IMR-90 (cell line): ENCODE measurements at regions not wholly inside any gene's neighbourhood (a gene's known extent, or its start where the extent isn't known, plus 50 kb on each side); places are given as distances from the start of the nearest gene placed in this dataset.
A peak's percentile ranks its signal among the peaks of the same experiment; 100 is the strongest.

ENCODE experiments used
- ATAC-seq: fragments of 200-7000 bp; cut with Tn5 transposase; 2 replicates; pipeline ENCODE4 v1.9.1; 2020; ENCODE audit warnings: low read depth, mild to moderate bottlenecking, moderate library complexity
- BruUV-seq: library from RNA; stranded (reverse); fragments of 400-500 nt; replicated peaks from 2 replicates; lab custom pipeline; 2021; lab: Mats Ljungman, UMichigan
- CTCF ChIA-PET: fragments of 300-600 bp; formaldehyde crosslinking; extraction: SDS; loops from one replicate; lab custom pipeline; 2021; ENCODE audit warnings: antibody characterized with exemption; lab: Yijun Ruan, JAX
- POLR2A ChIA-PET: fragments of 300-600 bp; sonication (Branson Sonifier 250); formaldehyde crosslinking; loops from one replicate; lab custom pipeline; 2022; ENCODE audit warnings: antibody characterized with exemption; ENCODE audit not compliant: unreplicated experiment; lab: Charles Lee
- DNase-seq: peaks from one replicate; pipeline ENCODE4 v3.0.0; 2013
- H2AFZ ChIP-seq: replicated peaks from 2 replicates; pipeline ENCODE3; 2013; ENCODE audit warnings: low read length, mild to moderate bottlenecking; ENCODE audit not compliant: poor library complexity
- H2AK5ac ChIP-seq: 2 replicates; pipeline ENCODE4 v1.6.1; 2013; ENCODE audit warnings: low read depth, low read length, inconsistent platforms
- H2AK9ac ChIP-seq: replicated peaks from 2 replicates; pipeline ENCODE3; 2013; ENCODE audit warnings: mild to moderate bottlenecking, low read depth, low read length, moderate library complexity; ENCODE audit not compliant: poor library complexity
- H2BK120ac ChIP-seq: 2 replicates; pipeline ENCODE4 v1.6.1; 2013; ENCODE audit warnings: low read depth, low read length, inconsistent platforms
- H2BK15ac ChIP-seq: 3 replicates; pipeline ENCODE4 v1.6.1; 2013; ENCODE audit warnings: low read depth, low read length, inconsistent platforms
- H2BK20ac ChIP-seq: 2 replicates; pipeline ENCODE4 v1.6.1; 2013; ENCODE audit warnings: low read depth, mild to moderate bottlenecking, inconsistent platforms, low read length, moderate library complexity
- H2BK5ac ChIP-seq: 2 replicates; pipeline ENCODE4 v1.6.1; 2013; ENCODE audit warnings: mild to moderate bottlenecking, low read depth, low read length, inconsistent platforms; ENCODE audit not compliant: poor library complexity, severe bottlenecking
- H3K14ac ChIP-seq: replicated peaks from 2 replicates; pipeline ENCODE4 v1.6.1; 2013; ENCODE audit warnings: low read depth, low read length, inconsistent platforms
- H3K18ac ChIP-seq: 2 replicates; pipeline ENCODE4 v1.6.1; 2013; ENCODE audit warnings: low read depth, low read length, control low read depth
- H3K23ac ChIP-seq: 2 replicates; pipeline ENCODE4 v1.6.1; 2013; ENCODE audit warnings: low read depth, low read length, inconsistent platforms
- H3K27ac ChIP-seq: 2 replicates; pipeline ENCODE4 v1.5.1; 2013; ENCODE audit warnings: mild to moderate bottlenecking, control low read depth, low read length; ENCODE audit not compliant: insufficient read depth
- H3K27me3 ChIP-seq: 2 replicates; pipeline ENCODE4 v1.6.1; 2013; ENCODE audit warnings: low read length; ENCODE audit not compliant: control insufficient read depth, insufficient read depth
- H3K36me3 ChIP-seq: 2 replicates; pipeline ENCODE4 v1.6.1; 2013; ENCODE audit warnings: low read length, mixed read lengths; ENCODE audit not compliant: control insufficient read depth, insufficient read depth
- H3K4ac ChIP-seq: 2 replicates; pipeline ENCODE4 v1.6.1; 2013; ENCODE audit warnings: low read depth, low read length, inconsistent platforms
- H3K4me1 ChIP-seq: 2 replicates; pipeline ENCODE4 v1.6.1; 2013; ENCODE audit warnings: low read length, mixed read lengths; ENCODE audit not compliant: control insufficient read depth, insufficient read depth
- H3K4me2 ChIP-seq: 2 replicates; pipeline ENCODE4 v1.6.1; 2013; ENCODE audit warnings: low read depth, mild to moderate bottlenecking, control low read depth, low read length, moderate library complexity
- H3K4me3 ChIP-seq: 2 replicates; pipeline ENCODE4 v1.5.1; 2013; ENCODE audit warnings: low read depth, mild to moderate bottlenecking, control low read depth, low read length, moderate library complexity; ENCODE audit not compliant: insufficient read depth
- H3K56ac ChIP-seq: 2 replicates; pipeline ENCODE4 v1.6.1; 2013; ENCODE audit warnings: low read length, inconsistent platforms; ENCODE audit not compliant: insufficient read depth; ENCODE audit errors: extremely low read depth
- H3K79me1 ChIP-seq, 2 experiments: 2 replicates each; pipeline ENCODE4 v1.6.1; 2013; ENCODE audit warnings: low read length in 2 of 2, inconsistent platforms in 1 of 2, low read depth in 1 of 2
- H3K9ac ChIP-seq: 2 replicates; pipeline ENCODE4 v1.6.1; 2013; ENCODE audit warnings: low read depth, low read length, control low read depth
- H3K9me1 ChIP-seq: 2 replicates; pipeline ENCODE4 v1.6.1; 2013; ENCODE audit warnings: low read length, inconsistent platforms; ENCODE audit not compliant: insufficient read depth
- H3K9me3 ChIP-seq: 2 replicates; pipeline ENCODE4 v1.6.1; 2013; ENCODE audit warnings: low read length; ENCODE audit not compliant: control insufficient read depth, insufficient read depth
- H4K20me1 ChIP-seq: 2 replicates; pipeline ENCODE4 v1.6.1; 2013; ENCODE audit warnings: low read length, inconsistent platforms; ENCODE audit not compliant: insufficient read depth
- H4K5ac ChIP-seq: 2 replicates; pipeline ENCODE4 v1.6.1; 2013; ENCODE audit warnings: mild to moderate bottlenecking, low read depth, low read length, control low read depth
- H4K8ac ChIP-seq, 2 experiments: 2 replicates each; pipeline ENCODE4 v1.6.1; 2013; ENCODE audit warnings: low read depth in 2 of 2, low read length in 2 of 2, control low read depth in 1 of 2, inconsistent platforms in 1 of 2
- H4K91ac ChIP-seq: 2 replicates; pipeline ENCODE4 v1.6.1; 2013; ENCODE audit warnings: low read depth, low read length, inconsistent platforms; ENCODE audit not compliant: insufficient read depth
- BHLHE40 ChIP-seq: fragments of 150-350 bp; IDR thresholded peaks from 2 replicates; pipeline ENCODE4 v1.6.1; 2016; ENCODE audit warnings: mild to moderate bottlenecking, low read depth, low read length
- CEBPB ChIP-seq: IDR thresholded peaks from 2 replicates; pipeline ENCODE4 v1.6.1; 2012; ENCODE audit warnings: low read depth, low read length, improper control_type of control experiment
- CHD1 ChIP-seq: IDR thresholded peaks from 2 replicates; pipeline ENCODE4 v1.6.1; 2012; ENCODE audit warnings: low read depth, low read length, improper control_type of control experiment
- CTCF ChIP-seq: conservative IDR thresholded peaks from 2 replicates; pipeline ENCODE4 v1.5.1; 2012; ENCODE audit warnings: mild to moderate bottlenecking, low read depth, low read length, improper control_type of control experiment
- FOS ChIP-seq: fragments of 150-350 bp; IDR thresholded peaks from 2 replicates; pipeline ENCODE4 v1.6.1; 2016; ENCODE audit warnings: low read depth, low read length
- MAFK ChIP-seq: IDR thresholded peaks from 2 replicates; pipeline ENCODE4 v1.6.1; 2012; ENCODE audit warnings: low read depth, low read length, improper control_type of control experiment
- MAZ ChIP-seq: IDR thresholded peaks from 2 replicates; pipeline ENCODE4 v1.6.1; 2012; ENCODE audit warnings: low read depth, mild to moderate bottlenecking, low read length, improper control_type of control experiment, moderate library complexity, borderline replicate concordance
- MXI1 ChIP-seq: IDR thresholded peaks from 2 replicates; pipeline ENCODE4 v1.6.1; 2012; ENCODE audit warnings: low read depth, mild to moderate bottlenecking, low read length, moderate library complexity, borderline replicate concordance
- NFE2L2 ChIP-seq: fragments of 150-350 bp; IDR thresholded peaks from 2 replicates; pipeline ENCODE4 v1.6.1; 2016; ENCODE audit warnings: low read depth, mild to moderate bottlenecking, low read length
- POLR2A ChIP-seq: IDR thresholded peaks from 2 replicates; pipeline ENCODE4 v1.6.1; 2012; ENCODE audit warnings: mild to moderate bottlenecking, low read depth, low read length
- RAD21 ChIP-seq: IDR thresholded peaks from 2 replicates; pipeline ENCODE4 v1.6.1; 2012; ENCODE audit warnings: low read length, improper control_type of control experiment
- RCOR1 ChIP-seq: IDR thresholded peaks from 2 replicates; pipeline ENCODE4 v1.6.1; 2012; ENCODE audit warnings: mild to moderate bottlenecking, low read length, improper control_type of control experiment; ENCODE audit not compliant: insufficient replicate concordance
- RFX5 ChIP-seq: IDR thresholded peaks from 2 replicates; pipeline ENCODE4 v1.8.0; 2012; ENCODE audit warnings: low read depth, mild to moderate bottlenecking, low read length, moderate library complexity
- SMC3 ChIP-seq: fragments of 150-350 bp; IDR thresholded peaks from 2 replicates; pipeline ENCODE4 v1.6.1; 2016; ENCODE audit warnings: low read depth, mild to moderate bottlenecking, antibody characterized with exemption, low read length, moderate library complexity
- USF2 ChIP-seq: fragments of 150-350 bp; IDR thresholded peaks from 2 replicates; pipeline ENCODE4 v1.6.1; 2017; ENCODE audit warnings: mild to moderate bottlenecking, antibody characterized with exemption, low read length, low read depth
- WGBS, 2 experiments: methylation state at CpG; one replicate each; pipeline versions ENCODE4 v1.1.5 to v1.1.7; 2013; ENCODE audit warnings: missing lambda C conversion rate in 2 of 2; ENCODE audit not compliant: insufficient read length in 1 of 2; ENCODE audit errors: extremely low coverage in 2 of 2; 5-methylcytosine and 5-hydroxymethylcytosine counted together
- dilution Hi-C: fragments of 300-500 bp; cut with HindIII; formaldehyde crosslinking; loops from one replicate; pipeline ENCODE4 v1.14.3; 2018; ENCODE audit warnings: low sequenced_read_pairs; ENCODE audit not compliant: unreplicated experiment
- in situ Hi-C: fragments of 300-500 bp; cut with MboI; formaldehyde crosslinking; loops from 3 replicates; pipeline ENCODE4 v1.14.3; 2019; ENCODE audit warnings: low sequenced_read_pairs, inconsistent platforms, mixed read lengths
- intact Hi-C: fragments of 100-400 bp; cut with micrococcal nuclease; formaldehyde crosslinking; loops from 2 replicates; pipeline ENCODE4 v1.10.0; 2022
- TF ChIP-seq, protein P1 (sequence below): fragments of 150-350 bp; IDR thresholded peaks from 2 replicates; pipeline ENCODE4 v1.6.1; 2016; ENCODE audit warnings: low read depth, mild to moderate bottlenecking, low read length, moderate library complexity, borderline replicate concordance

DNA sequence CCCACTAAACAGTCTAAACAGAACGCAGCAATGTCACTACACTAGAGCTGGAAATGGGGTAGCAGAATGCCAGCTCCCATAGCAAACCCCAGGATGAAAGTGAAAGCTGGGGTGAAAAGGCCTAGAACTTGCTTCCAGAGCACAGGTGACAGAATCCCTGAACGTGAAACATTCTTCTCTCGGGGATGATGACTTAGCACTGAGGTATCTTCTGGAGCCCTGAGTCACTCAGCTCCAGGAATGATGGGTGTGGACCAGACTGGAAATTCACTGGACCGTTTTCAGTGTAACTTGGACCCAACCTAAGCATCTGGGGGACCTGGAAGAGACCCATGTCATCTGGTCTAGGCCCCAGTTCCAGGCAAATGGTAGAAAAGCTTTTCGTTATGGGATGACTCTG lies 108.9 kb downstream of the CDC7 start:
- Histone ChIP-seq H3K4me3 (no peak overlapping the region), H4K8ac (peak overlapping the region; percentile 49 to 84), H3K56ac (peak overlapping the region; percentile 10; the same call in 1 of the 2 replicates), H2AK9ac (peak overlapping the region; percentile 96), H3K9me3 (no peaks in the 10 kb centered on the region), H2BK5ac (peak overlapping the region; percentile 86), H4K5ac (peak overlapping the region; percentile 13; the same call in 1 of the 2 replicates), H3K14ac (peak overlapping the region; percentile 94), H4K91ac (peak overlapping the region; percentile 95), H3K79me1 (no peaks in the 10 kb centered on the region), H3K36me3 (no peaks in the 10 kb centered on the region), H2BK20ac (peak overlapping the region; percentile 99), H2AK5ac (peak overlapping the region; percentile 96), H3K4me1 (peaks cover 6% of the 10 kb centered on the region), H3K4ac (peak overlapping the region; percentile 93), H4K20me1 (no peaks in the 10 kb centered on the region), H3K27me3 (no peaks in the 10 kb centered on the region), H3K9ac (no peak overlapping the region), H3K9me1 (peaks cover 18% of the 10 kb centered on the region; the same call in 1 of the 2 replicates), H2BK120ac (peak overlapping the region; percentile 97), H3K23ac (peak overlapping the region; percentile 48; the same call in 1 of the 2 replicates), H3K4me2 (no peak overlapping the region; the same call in 1 of the 2 replicates), H2AFZ (peak overlapping the region; percentile 74), H3K18ac (peak overlapping the region; percentile 26; the same call in 1 of the 2 replicates), H3K27ac (no peak overlapping the region; the same call in 1 of the 2 replicates), H2BK15ac (peak overlapping the region; percentile 94; the same call in 2 of the 3 replicates)
- dilution Hi-C loops (no loop called here), intact Hi-C loops (loop anchor here (1.0 kb wide), 1 partner anchor 41 kb away; no protein-coding TSS in a partner anchor), in situ Hi-C loops (no loop called here)
- ATAC-seq (peak; percentile 36), DNase-seq (peak; percentile 77)
- TF ChIP-seq SMC3 (no peak), MXI1 (no peak), RAD21 (no peak), RFX5 (no peak), MAZ (no peak), MAFK (no peak), RCOR1 (no peak), CTCF (no peak), CEBPB (no peak), BHLHE40 (no peak), USF2 (no peak), NFE2L2 (no peak), POLR2A (no peak), FOS (no peak), CHD1 (no peak)
- TF ChIP-seq, protein P1, sequence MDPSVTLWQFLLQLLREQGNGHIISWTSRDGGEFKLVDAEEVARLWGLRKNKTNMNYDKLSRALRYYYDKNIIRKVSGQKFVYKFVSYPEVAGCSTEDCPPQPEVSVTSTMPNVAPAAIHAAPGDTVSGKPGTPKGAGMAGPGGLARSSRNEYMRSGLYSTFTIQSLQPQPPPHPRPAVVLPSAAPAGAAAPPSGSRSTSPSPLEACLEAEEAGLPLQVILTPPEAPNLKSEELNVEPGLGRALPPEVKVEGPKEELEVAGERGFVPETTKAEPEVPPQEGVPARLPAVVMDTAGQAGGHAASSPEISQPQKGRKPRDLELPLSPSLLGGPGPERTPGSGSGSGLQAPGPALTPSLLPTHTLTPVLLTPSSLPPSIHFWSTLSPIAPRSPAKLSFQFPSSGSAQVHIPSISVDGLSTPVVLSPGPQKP, result no peak
- 0% methylated on average over 3 of the region's 5 CpGs; no CpG with 5 or more reads in 1 of the 2 experiments for WGBS, 2 experiments
- ChIA-PET CTCF (interaction anchor here (0.5 to 0.8 kb wide), 2 partner anchors 97 to 297 kb away, joined by 3 to 4 read pairs; no protein-coding TSS in a partner anchor), POLR2A (no interaction called here)
- no TSS peak for BruUV-seq
